NB4 (cell line): ENCODE measurements at regions not wholly inside any gene's neighbourhood (a gene's known extent, or its start where the extent isn't known, plus 50 kb on each side); places are given as distances from the start of the nearest gene placed in this dataset.
"Not testable (repeated sequence)": the region's sequence is repeated elsewhere in the genome, so short reads cannot be mapped to it uniquely, and the experiment has no call there.

ENCODE experiments used
- DNase-seq: peaks from one replicate; pipeline ENCODE4 v3.0.0; 2010; ENCODE audit warnings: low read depth
- H3K4me3 ChIP-seq: one replicate; pipeline ENCODE4 v1.5.1; 2011; ENCODE audit warnings: mild to moderate bottlenecking, low read depth, low read length, moderate library complexity
- MYC ChIP-seq: IDR thresholded peaks from 2 replicates; pipeline ENCODE4 v1.6.1; 2011; ENCODE audit warnings: low read depth, low read length
- POLR2A ChIP-seq: IDR thresholded peaks from 2 replicates; pipeline ENCODE4 v1.6.1; 2011; ENCODE audit warnings: mild to moderate bottlenecking; ENCODE audit not compliant: insufficient read length; ENCODE audit errors: extremely low read depth
- TF ChIP-seq, protein P1 (sequence below): IDR thresholded peaks from 2 replicates; pipeline ENCODE4 v1.6.1; 2011; ENCODE audit warnings: low read depth, low read length
- TF ChIP-seq, protein P2 (sequence below): IDR thresholded peaks from one replicate; pipeline ENCODE4 v1.5.1; 2012; ENCODE audit warnings: low read depth, low read length

DNA sequence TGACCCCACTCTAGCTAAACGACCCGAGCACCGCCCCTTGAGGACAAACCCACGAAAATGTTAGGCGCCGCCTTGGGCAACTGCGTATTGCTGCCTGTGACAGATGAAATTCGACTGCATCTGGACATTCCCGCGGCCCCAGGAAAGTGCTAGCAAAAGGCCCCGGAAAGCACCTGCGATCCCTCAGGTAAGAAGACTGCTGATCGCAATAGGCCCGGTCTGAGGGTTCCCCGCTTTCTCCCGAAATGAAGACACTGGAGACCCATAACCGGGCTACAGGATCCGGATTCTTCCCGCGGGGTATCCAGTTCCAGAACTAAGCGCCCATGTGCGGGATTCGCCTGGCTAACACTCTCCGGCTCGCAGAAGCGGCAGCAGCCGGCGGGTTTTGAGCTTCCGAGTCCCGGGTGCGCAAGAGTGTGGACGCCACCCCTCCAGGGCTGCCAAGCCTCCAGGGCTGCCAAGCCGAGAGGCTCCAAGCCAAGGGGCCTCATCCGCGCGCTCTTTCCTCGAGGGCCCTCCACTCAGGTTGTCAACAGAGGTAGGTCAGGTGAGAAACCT is 157.9 kb upstream of the NBPF11 start:
- DNase-seq: no peak
- H3K4me3 ChIP-seq: no peak overlapping the region
- TF ChIP-seq, protein P1, sequence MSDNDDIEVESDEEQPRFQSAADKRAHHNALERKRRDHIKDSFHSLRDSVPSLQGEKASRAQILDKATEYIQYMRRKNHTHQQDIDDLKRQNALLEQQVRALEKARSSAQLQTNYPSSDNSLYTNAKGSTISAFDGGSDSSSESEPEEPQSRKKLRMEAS: no peak
- no peak for TF ChIP-seq MYC
- TF ChIP-seq POLR2A: no peak
- TF ChIP-seq, protein P2, sequence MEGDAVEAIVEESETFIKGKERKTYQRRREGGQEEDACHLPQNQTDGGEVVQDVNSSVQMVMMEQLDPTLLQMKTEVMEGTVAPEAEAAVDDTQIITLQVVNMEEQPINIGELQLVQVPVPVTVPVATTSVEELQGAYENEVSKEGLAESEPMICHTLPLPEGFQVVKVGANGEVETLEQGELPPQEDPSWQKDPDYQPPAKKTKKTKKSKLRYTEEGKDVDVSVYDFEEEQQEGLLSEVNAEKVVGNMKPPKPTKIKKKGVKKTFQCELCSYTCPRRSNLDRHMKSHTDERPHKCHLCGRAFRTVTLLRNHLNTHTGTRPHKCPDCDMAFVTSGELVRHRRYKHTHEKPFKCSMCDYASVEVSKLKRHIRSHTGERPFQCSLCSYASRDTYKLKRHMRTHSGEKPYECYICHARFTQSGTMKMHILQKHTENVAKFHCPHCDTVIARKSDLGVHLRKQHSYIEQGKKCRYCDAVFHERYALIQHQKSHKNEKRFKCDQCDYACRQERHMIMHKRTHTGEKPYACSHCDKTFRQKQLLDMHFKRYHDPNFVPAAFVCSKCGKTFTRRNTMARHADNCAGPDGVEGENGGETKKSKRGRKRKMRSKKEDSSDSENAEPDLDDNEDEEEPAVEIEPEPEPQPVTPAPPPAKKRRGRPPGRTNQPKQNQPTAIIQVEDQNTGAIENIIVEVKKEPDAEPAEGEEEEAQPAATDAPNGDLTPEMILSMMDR: no peak

DNA sequence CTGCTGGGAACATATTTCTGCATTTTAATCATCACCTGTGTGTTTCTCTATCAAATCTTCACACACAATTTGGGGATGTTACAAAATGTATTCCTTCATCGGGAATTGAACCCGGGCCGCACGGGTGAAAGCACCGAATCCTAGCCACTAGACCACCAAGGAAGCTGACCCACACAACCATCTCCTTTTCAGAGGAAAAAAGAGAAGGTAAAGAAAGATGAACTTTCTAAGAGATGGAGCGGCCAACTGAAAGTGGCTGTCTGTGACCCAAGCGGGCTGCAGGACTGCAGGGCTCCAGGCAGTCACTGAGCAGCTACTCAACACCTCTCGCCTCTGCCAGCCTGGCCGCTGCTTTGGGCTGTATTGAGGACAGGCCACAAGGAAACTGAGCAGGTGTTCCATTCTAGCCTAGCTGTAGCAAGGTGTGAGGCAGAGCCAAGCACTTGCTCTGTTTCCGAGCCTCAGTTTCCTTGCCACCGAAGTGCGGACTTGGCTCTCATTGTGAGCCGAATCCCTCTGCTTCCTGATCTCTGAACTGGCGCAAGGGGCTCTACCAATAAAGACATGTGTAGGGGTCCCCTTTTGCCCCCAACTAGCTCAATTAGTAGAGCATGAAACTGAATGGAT is 156.9 kb upstream of the NBPF11 start:
- TF ChIP-seq, protein P2: no peak
- TF ChIP-seq MYC (no peak), POLR2A (no peak)
- TF ChIP-seq, protein P1: no peak
- no peak overlapping the region for H3K4me3 ChIP-seq
- DNase-seq: no peak

DNA sequence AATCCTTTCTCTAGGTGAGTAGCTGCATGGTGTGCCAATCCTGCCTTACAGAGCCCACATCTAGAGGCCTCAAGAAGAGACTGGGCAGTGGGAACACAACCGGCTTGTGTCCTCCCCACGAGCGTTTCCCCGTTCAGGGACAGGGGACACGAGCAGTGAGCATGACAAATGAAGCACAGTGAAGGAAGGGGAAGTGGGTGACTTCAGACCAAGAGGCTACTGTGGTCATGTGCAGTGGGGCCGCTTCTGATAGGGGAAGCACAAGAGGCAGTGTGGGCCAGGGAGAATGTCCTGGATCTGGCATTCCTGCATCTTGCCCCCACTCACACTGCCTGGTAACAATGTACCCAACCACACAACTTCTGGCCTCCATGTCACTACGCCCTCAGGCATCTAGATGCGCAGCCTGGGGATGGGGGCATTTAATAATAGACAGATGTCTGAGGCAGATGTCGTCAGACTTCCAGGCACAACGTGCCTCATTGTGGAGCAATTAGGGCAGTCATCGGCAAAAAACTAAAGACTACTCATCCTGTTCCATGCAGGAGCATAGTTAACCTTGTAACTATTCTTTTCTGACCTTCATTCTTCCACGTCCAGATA is 155.6 kb upstream of the NBPF11 start:
- peak; percentile 48 for DNase-seq
- no peak overlapping the region for H3K4me3 ChIP-seq

DNA sequence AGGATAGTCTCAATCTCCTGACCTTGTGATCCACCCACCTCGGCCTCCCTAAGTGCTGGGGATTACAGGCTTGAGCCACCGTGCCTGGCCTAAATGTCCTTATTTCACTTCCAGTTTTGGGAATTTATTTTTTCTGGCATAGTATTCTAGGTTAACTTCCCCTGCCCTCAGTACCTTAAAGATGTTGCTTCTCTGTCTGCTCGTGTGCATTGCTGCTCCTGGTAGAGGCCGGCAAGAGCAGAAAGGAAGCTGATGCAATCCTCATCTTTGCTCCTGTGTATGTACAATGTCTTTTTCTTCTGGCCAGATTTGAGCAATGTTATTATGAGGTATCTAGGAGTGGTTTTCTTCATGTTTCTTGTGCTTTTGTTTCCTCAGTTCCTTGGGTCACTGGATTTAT is 152.9 kb upstream of the NBPF11 start:
- peak; percentile 27 for DNase-seq
- not testable (repeated sequence) for H3K4me3 ChIP-seq

More for the DNA sequence above, 155.6 kb upstream of the NBPF11 start:
- TF ChIP-seq MYC (no peak), POLR2A (no peak)
- TF ChIP-seq, protein P1: no peak
- TF ChIP-seq, protein P2: no peak

DNA sequence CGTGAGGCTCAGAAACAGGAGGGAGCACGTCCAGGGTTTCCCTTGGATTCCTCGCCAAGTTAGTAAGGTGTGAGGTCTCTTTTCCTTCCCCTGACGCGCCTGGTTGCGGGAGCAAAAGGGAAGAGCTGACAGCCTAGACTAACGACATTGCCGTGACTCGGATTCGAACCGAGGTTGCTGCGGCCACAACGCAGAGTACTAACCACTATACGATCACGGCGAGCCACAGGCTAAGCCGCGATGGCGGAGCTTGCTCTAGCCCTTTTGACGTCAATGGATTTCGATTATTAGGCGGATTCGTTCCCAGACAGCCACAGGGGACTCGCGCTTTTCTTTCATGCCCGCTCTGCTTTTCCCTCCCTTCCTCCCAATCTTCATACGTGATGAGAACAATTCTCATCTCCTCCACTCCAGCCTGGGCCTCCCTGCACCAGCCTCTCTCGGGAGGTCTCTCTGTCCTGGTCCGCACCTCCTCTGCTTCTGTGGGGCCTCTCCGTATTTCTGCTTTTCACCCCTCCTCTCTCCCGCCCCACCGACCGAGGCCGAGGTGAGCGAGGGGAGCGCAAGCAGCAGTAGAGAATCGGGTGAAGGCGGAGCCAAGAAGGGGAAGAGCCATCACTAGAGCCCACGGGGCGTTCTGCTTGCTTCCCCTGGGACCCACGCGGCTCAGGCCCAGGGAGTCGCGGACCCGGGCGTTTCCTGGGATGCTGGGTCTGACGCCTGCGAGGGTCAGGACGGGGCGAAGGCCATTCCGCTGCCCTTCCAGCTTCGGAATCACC is 150.7 kb upstream of the NBPF11 start:
- DNase-seq: not testable (repeated sequence)
- H3K4me3 ChIP-seq: peak overlapping the region; percentile 68

DNA sequence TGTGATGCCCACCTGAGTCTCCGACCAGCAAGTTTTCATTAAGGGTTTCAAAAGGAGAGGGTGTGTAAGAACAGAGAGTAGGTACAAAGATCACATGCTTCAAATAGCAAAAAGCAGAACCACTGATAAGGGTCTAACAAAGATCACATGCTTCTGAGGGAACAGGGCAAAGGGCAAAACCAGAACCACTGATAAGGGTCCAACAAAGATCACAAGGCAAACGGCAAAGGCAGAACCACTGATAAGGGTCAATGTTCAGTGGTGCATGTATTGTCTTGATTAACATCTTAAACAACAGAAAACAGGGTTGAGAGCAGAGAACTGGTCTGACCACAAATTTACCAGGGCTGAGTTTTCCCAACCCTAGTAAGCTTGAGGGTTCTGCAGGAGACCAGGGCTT is 145.8 kb upstream of the NBPF11 start:
- not testable (repeated sequence) for DNase-seq, H3K4me3 ChIP-seq

DNA sequence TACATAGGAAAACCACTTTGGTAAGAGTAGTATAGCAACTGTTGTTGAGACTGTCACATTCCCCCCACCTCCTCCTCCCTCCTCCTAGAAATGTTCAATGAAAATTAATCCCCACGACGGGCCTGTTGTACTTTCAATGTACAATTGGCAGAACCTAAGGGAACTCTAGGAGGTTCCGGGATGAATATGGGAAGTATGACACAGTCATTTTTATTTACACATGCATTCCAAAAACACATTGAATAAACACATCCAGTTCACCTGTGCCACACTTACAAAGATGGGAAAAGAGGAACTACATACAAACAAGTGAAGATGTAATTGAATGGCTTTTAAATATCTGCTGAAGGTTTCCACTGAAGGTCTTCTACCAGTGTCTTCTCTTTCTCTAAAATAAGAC is 144.4 kb upstream of the NBPF11 start:
- no peak for DNase-seq
- H3K4me3 ChIP-seq: no peak overlapping the region
- no peak for TF ChIP-seq POLR2A
- no peak for TF ChIP-seq MYC
- TF ChIP-seq, protein P2: no peak
- TF ChIP-seq, protein P1: no peak
